CD14-positive monocyte (primary cell): ENCODE measurements at regions not wholly inside any gene's neighbourhood (a gene's known extent, or its start where the extent isn't known, plus 50 kb on each side); places are given as distances from the start of the nearest gene placed in this dataset.
A peak's percentile ranks its signal among the peaks of the same experiment; 100 is the strongest.

Experiments used
- DNase-seq, 3 donors: peaks; one replicate each; pipeline ENCODE4 v3.0.0-alpha.2; 2011 to 2022
- H2AFZ ChIP-seq: 2 replicates; pipeline ENCODE4 v1.6.0; 2012; ENCODE audit warnings: mild to moderate bottlenecking, low read depth, low read length, inconsistent platforms; ENCODE audit not compliant: insufficient read depth, poor library complexity, severe bottlenecking
- H3K27ac ChIP-seq, 2 donors: 1 replicate in 1 of 2; 2 replicates in 1 of 2; pipeline ENCODE4 v1.5.1; 2012 to 2013; ENCODE audit warnings: low read length in 2 of 2, control low read depth in 1 of 2, inconsistent platforms in 1 of 2, low read depth in 1 of 2, mild to moderate bottlenecking in 1 of 2
- H3K27me3 ChIP-seq, 2 donors: one replicate each; pipeline versions ENCODE4 v1.6.0 to v1.6.1; 2011 to 2013; ENCODE audit warnings: low read length in 2 of 2; ENCODE audit not compliant: control insufficient read depth in 2 of 2, insufficient read depth in 2 of 2
- H3K36me3 ChIP-seq, 2 donors: replicated peaks in 1 of 2; 1 replicate in 1 of 2; 2 replicates in 1 of 2; pipeline versions ENCODE4 v1.5.1 to v1.6.1; 2012 to 2013; ENCODE audit warnings: low read length in 2 of 2, control low read depth in 1 of 2, inconsistent platforms in 1 of 2, mild to moderate bottlenecking in 1 of 2; ENCODE audit not compliant: insufficient read depth in 2 of 2, control insufficient read depth in 1 of 2
- H3K4me1 ChIP-seq, 2 donors: 1 replicate in 1 of 2; 2 replicates in 1 of 2; pipeline versions ENCODE4 v1.5.1 to v1.6.1; 2012 to 2013; ENCODE audit warnings: low read length in 2 of 2, control low read depth in 1 of 2, inconsistent platforms in 1 of 2, mild to moderate bottlenecking in 1 of 2, moderate library complexity in 1 of 2; ENCODE audit not compliant: insufficient read depth in 2 of 2, control insufficient read depth in 1 of 2
- H3K4me2 ChIP-seq: replicated peaks from 2 replicates; pipeline ENCODE3; 2012; ENCODE audit warnings: low read length, moderate library complexity, mild to moderate bottlenecking; ENCODE audit not compliant: poor library complexity, severe bottlenecking; ENCODE audit errors: extremely low read depth
- H3K4me3 ChIP-seq, 3 experiments: fragments of 200-600 bp in 1 of 3; sonication (generic) in 1 of 3; replicated peaks in 1 of 3; 1 replicate in 2 of 3; 2 replicates in 1 of 3; pipeline ENCODE4 v1.5.1; 2011 to 2013; ENCODE audit warnings: low read length in 3 of 3, mild to moderate bottlenecking in 3 of 3, control low read depth in 2 of 3, low read depth in 2 of 3, inconsistent platforms in 1 of 3, moderate library complexity in 1 of 3
- H3K79me2 ChIP-seq: 2 replicates; pipeline ENCODE4 v1.6.0; 2012; ENCODE audit warnings: mild to moderate bottlenecking, control low read depth, inconsistent platforms, low read length, moderate library complexity; ENCODE audit not compliant: insufficient read depth
- H3K9ac ChIP-seq: 2 replicates; pipeline ENCODE4 v1.6.0; 2017; ENCODE audit warnings: low read length, mild to moderate bottlenecking; ENCODE audit not compliant: insufficient read depth, poor library complexity, severe bottlenecking
- H3K9me3 ChIP-seq, 2 donors: replicated peaks in 1 of 2; 1 replicate in 1 of 2; 2 replicates in 1 of 2; pipeline versions ENCODE4 v1.5.1 to v1.6.1; 2012 to 2013; ENCODE audit warnings: low read length in 2 of 2, control low read depth in 1 of 2; ENCODE audit not compliant: control insufficient read depth in 1 of 2, insufficient read depth in 1 of 2
- H4K20me1 ChIP-seq: 2 replicates; pipeline ENCODE4 v1.6.0; 2012; ENCODE audit warnings: mild to moderate bottlenecking, low read length, control low read depth, moderate library complexity; ENCODE audit not compliant: insufficient read depth
- H3K27ac Mint-ChIP-seq, 7 donors: one replicate each; pipeline ENCODE4 v1.8.0; 2020; ENCODE audit warnings: mild to moderate bottlenecking in 7 of 7, mixed read lengths in 7 of 7, moderate library complexity in 6 of 7, inconsistent platforms in 2 of 7
- H3K27me3 Mint-ChIP-seq, 3 donors: one replicate each; pipeline ENCODE4 v1.8.0; 2021 to 2022; ENCODE audit warnings: low read depth in 3 of 3, mild to moderate bottlenecking in 3 of 3, mixed read lengths in 3 of 3, moderate library complexity in 3 of 3, inconsistent platforms in 1 of 3
- H3K36me3 Mint-ChIP-seq, 2 donors: one replicate each; pipeline ENCODE4 v1.8.0; 2020; ENCODE audit warnings: mixed read lengths in 2 of 2, inconsistent platforms in 1 of 2, mild to moderate bottlenecking in 1 of 2
- H3K4me1 Mint-ChIP-seq: one replicate; pipeline ENCODE4 v1.8.0; 2020; ENCODE audit warnings: mild to moderate bottlenecking, mixed read lengths
- H3K4me3 Mint-ChIP-seq, 2 donors: one replicate each; pipeline ENCODE4 v1.8.0; 2020; ENCODE audit warnings: mild to moderate bottlenecking in 2 of 2, mixed read lengths in 2 of 2, moderate library complexity in 1 of 2
- H3K9me3 Mint-ChIP-seq, 7 donors: one replicate each; pipeline ENCODE4 v1.8.0; 2020 to 2022; ENCODE audit warnings: mixed read lengths in 7 of 7, mild to moderate bottlenecking in 6 of 7, moderate library complexity in 6 of 7, inconsistent platforms in 2 of 7
- CTCF ChIP-seq: fragments of 200-600 bp; IDR thresholded peaks from one replicate; pipeline ENCODE4 v1.8.0; 2022; ENCODE audit warnings: antibody characterized with exemption, mild to moderate bottlenecking
- WGBS: methylation state at CpG from one replicate; pipeline ENCODE4 v1.1.5; 2013; ENCODE audit warnings: missing lambda C conversion rate; ENCODE audit not compliant: insufficient coverage; 5-methylcytosine and 5-hydroxymethylcytosine counted together
- intact Hi-C, 2 donors: fragments of 100-400 bp; cut with micrococcal nuclease; formaldehyde crosslinking; loops; one replicate each; pipeline versions ENCODE4 v1.15.0 to v1.15.1; 2023

- peaks cover 0 to 8% (median 0%) of the 10 kb centered on the region in 7 donors for H3K9me3 Mint-ChIP-seq
These were observed 137.2 kb downstream of the TRIM43 start for GRCh38 chr2:95728878-95729596.

GRCh38 chr2:95729597-95729955 lies 137.8 kb downstream of the TRIM43 start:
- intact Hi-C loops, result no loop called here
- no peak for DNase-seq

More at GRCh38 chr2:95728878-95729596, 137.2 kb downstream of the TRIM43 start:
- H4K20me1 ChIP-seq, result no peaks in the 10 kb centered on the region
- Mint-ChIP-seq H3K27me3 (peaks cover 4 to 9% (median 7%) of the 10 kb centered on the region in 3 donors), H3K36me3 (no peaks in the 10 kb centered on the region), H3K27ac (no peak overlapping the region), H3K4me3 (no peak overlapping the region), H3K4me1 (no peaks in the 10 kb centered on the region)
- no peak overlapping the region for H3K9ac ChIP-seq
- intact Hi-C loops, result no loop called here
- no peaks in the 10 kb centered on the region for H3K27me3 ChIP-seq
- H3K9me3 ChIP-seq, result no peaks in the 10 kb centered on the region
- no peak overlapping the region for H3K27ac ChIP-seq
- no peak overlapping the region for H3K4me3 ChIP-seq
- H3K36me3 ChIP-seq, result no peaks in the 10 kb centered on the region
- H2AFZ ChIP-seq, result no peak overlapping the region
- peak; percentile 4 to 46 (median 15) for DNase-seq
- peak; percentile 37 for TF ChIP-seq CTCF
- H3K4me1 ChIP-seq, result no peaks in the 10 kb centered on the region
- H3K4me2 ChIP-seq, result no peak overlapping the region
- 11% methylated on average over 7 of the region's 8 CpGs for WGBS
- no peaks in the 10 kb centered on the region for H3K79me2 ChIP-seq

More at GRCh38 chr2:95729597-95729955, 137.8 kb downstream of the TRIM43 start:
- Histone ChIP-seq H3K27ac (no peak overlapping the region), H3K9ac (no peak overlapping the region), H3K36me3 (no peaks in the 10 kb centered on the region), H2AFZ (no peak overlapping the region), H3K27me3 (no peaks in the 10 kb centered on the region), H3K79me2 (no peaks in the 10 kb centered on the region), H3K4me3 (no peak overlapping the region), H4K20me1 (no peaks in the 10 kb centered on the region), H3K4me2 (no peak overlapping the region), H3K9me3 (no peaks in the 10 kb centered on the region), H3K4me1 (peaks cover 0 to under 1% of the 10 kb centered on the region in 2 donors)
- H3K27me3 Mint-ChIP-seq, result peaks cover 4 to 7% (median 6%) of the 10 kb centered on the region in 3 donors
- H3K9me3 Mint-ChIP-seq, result peaks cover 0 to 8% (median 0%) of the 10 kb centered on the region in 7 donors
- WGBS, result 100% methylated on average over 1 of the region's 2 CpGs
- no peaks in the 10 kb centered on the region for H3K4me1 Mint-ChIP-seq
- TF ChIP-seq CTCF, result no peak
- H3K4me3 Mint-ChIP-seq, result no peak overlapping the region
- no peak overlapping the region for H3K27ac Mint-ChIP-seq
- no peaks in the 10 kb centered on the region for H3K36me3 Mint-ChIP-seq
